ENCODE measurements at regions not wholly inside any gene's neighbourhood (a gene's known extent, or its start where the extent isn't known, plus 50 kb on each side); places are given as distances from the start of the nearest gene placed in this dataset.
A peak's percentile ranks its signal among the peaks of the same experiment; 100 is the strongest.
"Not testable (repeated sequence)": the region's sequence is repeated elsewhere in the genome, so short reads cannot be mapped to it uniquely, and the experiment has no call there.

GRCh38 chr4:57943682-57944081 is 833.5 kb upstream of the IGFBP7 start:
- Histone ChIP-seq H3K4me1 (no peaks in the 10 kb centered on the region), H3K9me3 (no peaks in the 10 kb centered on the region), H3K36me3 (no peaks in the 10 kb centered on the region), H3K4me3 (no peak overlapping the region), H3K27me3 (no peaks in the 10 kb centered on the region), H3K27ac (no peak overlapping the region)
- no peak for TF ChIP-seq CTCF (IDR thresholded peaks at IDR 0.05)
- ATAC-seq (no peak), DNase-seq (peak in 2 of 4 donors; percentile 48 to 49)
- intact Hi-C loops (cut with DNase I) = no loop called here

- H3K27me3 ChIP-seq; H3K9me3 ChIP-seq; DNase-seq; H3K36me3 ChIP-seq; H3K4me1 ChIP-seq; intact Hi-C loops (cut with DNase I); ATAC-seq; H3K27ac ChIP-seq; H3K4me3 ChIP-seq: not testable (repeated sequence)
Measured at GRCh38 chr4:57937326-57937725, 827.1 kb upstream of the IGFBP7 start.

GRCh38 chr4:57926311-57926710 is 816.1 kb upstream of the IGFBP7 start:
- no peak for ATAC-seq
- DNase-seq = no peak
- H3K4me3 ChIP-seq = no peak overlapping the region
- no peaks in the 10 kb centered on the region for H3K27me3 ChIP-seq
- no peak for TF ChIP-seq CTCF (IDR thresholded peaks at IDR 0.05)
- intact Hi-C loops (cut with DNase I) = no loop called here
- H3K4me1 ChIP-seq = no peaks in the 10 kb centered on the region
- H3K36me3 ChIP-seq = no peaks in the 10 kb centered on the region
- H3K9me3 ChIP-seq = peaks cover 0 to 10% of the 10 kb centered on the region in 2 donors
- H3K27ac ChIP-seq = no peak overlapping the region

- Histone ChIP-seq H3K4me3 (no peak overlapping the region), H3K27ac (no peak overlapping the region), H3K4me1 (no peaks in the 10 kb centered on the region), H3K9me3 (peaks cover 0 to 10% of the 10 kb centered on the region in 2 donors), H3K36me3 (no peaks in the 10 kb centered on the region), H3K27me3 (no peaks in the 10 kb centered on the region)
- no peak for ATAC-seq
- no peak for TF ChIP-seq CTCF (IDR thresholded peaks at IDR 0.05)
- intact Hi-C loops (cut with DNase I) = no loop called here
- DNase-seq = no peak
Measured at GRCh38 chr4:57924951-57925350, 814.8 kb upstream of the IGFBP7 start.

GRCh38 chr4:57916479-57916878 is 806.3 kb upstream of the IGFBP7 start:
- Histone ChIP-seq H3K36me3 (no peaks in the 10 kb centered on the region), H3K27ac (no peak overlapping the region), H3K4me1 (no peaks in the 10 kb centered on the region), H3K9me3 (peaks cover 0 to 11% of the 10 kb centered on the region in 2 donors), H3K4me3 (no peak overlapping the region), H3K27me3 (no peaks in the 10 kb centered on the region)
- no peak for DNase-seq
- intact Hi-C loops (cut with DNase I) = no loop called here
- ATAC-seq = no peak
- no peak for TF ChIP-seq CTCF (IDR thresholded peaks at IDR 0.05)

GRCh38 chr4:57911203-57911602 is 801.0 kb upstream of the IGFBP7 start:
- TF ChIP-seq CTCF (IDR thresholded peaks at IDR 0.05) = no peak
- intact Hi-C loops (cut with DNase I) = no loop called here

More at GRCh38 chr4:57911203-57911602, 801.0 kb upstream of the IGFBP7 start:
- H3K36me3 ChIP-seq = no peaks in the 10 kb centered on the region
- no peak overlapping the region for H3K4me3 ChIP-seq
- H3K27me3 ChIP-seq = no peaks in the 10 kb centered on the region
- ATAC-seq (no peak), DNase-seq (no peak)
- H3K9me3 ChIP-seq = no peaks in the 10 kb centered on the region
- H3K27ac ChIP-seq = no peak overlapping the region
- H3K4me1 ChIP-seq = no peaks in the 10 kb centered on the region

Measured in left lung (tissue), 4 donors.